PC-9 (cell line): ENCODE measurements at regions not wholly inside any gene's neighbourhood (a gene's known extent, or its start where the extent isn't known, plus 50 kb on each side); places are given as distances from the start of the nearest gene placed in this dataset.

Source experiments
- CTCF ChIP-seq: fragments of 200-600 bp; sonication (generic); conservative IDR thresholded peaks from 2 replicates; pipeline ENCODE4 v1.6.1; 2017; ENCODE audit warnings: mixed run types, antibody characterized with exemption, mild to moderate bottlenecking, moderate library complexity
- EZH2 ChIP-seq: fragments of 200-600 bp; sonication (generic); IDR thresholded peaks from 2 replicates; pipeline ENCODE4 v1.8.0; 2017; ENCODE audit warnings: antibody characterized with exemption, low read depth

- TF ChIP-seq CTCF (no peak), EZH2 (no peak)
Measured at GRCh38 chr14:98244966-98245569, 1026.9 kb downstream of the BCL11B start.
